KMS-11 (cell line): ENCODE measurements at regions not wholly inside any gene's neighbourhood (a gene's known extent, or its start where the extent isn't known, plus 50 kb on each side); places are given as distances from the start of the nearest gene placed in this dataset.

Source experiments
- H2AFZ ChIP-seq: fragments of 200-600 bp; sonication (generic); 2 replicates; pipeline ENCODE4 v1.6.1; 2016; ENCODE audit warnings: antibody characterized with exemption, mixed run types, low read depth
- H3K27ac ChIP-seq: fragments of 200-600 bp; sonication (generic); 2 replicates; pipeline ENCODE4 v1.6.1; 2016; ENCODE audit warnings: mild to moderate bottlenecking, mixed run types
- H3K27me3 ChIP-seq: fragments of 200-600 bp; sonication (generic); 2 replicates; pipeline ENCODE4 v1.6.1; 2017; ENCODE audit warnings: mild to moderate bottlenecking, low read depth, mixed run types, moderate library complexity; ENCODE audit not compliant: insufficient read depth
- H3K36me3 ChIP-seq: fragments of 200-600 bp; sonication (generic); 2 replicates; pipeline ENCODE4 v1.6.1; 2017; ENCODE audit warnings: mild to moderate bottlenecking, mixed run types; ENCODE audit not compliant: insufficient read depth
- H3K4me1 ChIP-seq: fragments of 200-600 bp; sonication (generic); 2 replicates; pipeline ENCODE4 v1.6.1; 2016; ENCODE audit warnings: mild to moderate bottlenecking, low read depth, mixed run types; ENCODE audit not compliant: poor library complexity, severe bottlenecking
- H3K4me2 ChIP-seq: fragments of 200-600 bp; sonication (generic); 2 replicates; pipeline ENCODE4 v1.7.0; 2016; ENCODE audit warnings: mild to moderate bottlenecking, mixed run types
- H3K4me3 ChIP-seq: fragments of 200-600 bp; sonication (generic); IDR thresholded peaks from 2 replicates; pipeline ENCODE4 v1.6.1; 2017; ENCODE audit warnings: low read depth, low read length, mixed read lengths; ENCODE audit not compliant: insufficient read depth
- H3K79me2 ChIP-seq: fragments of 200-600 bp; sonication (generic); 2 replicates; pipeline ENCODE4 v1.6.1; 2016; ENCODE audit warnings: low read depth, mixed run types; ENCODE audit not compliant: insufficient read depth
- H3K9ac ChIP-seq: fragments of 200-600 bp; sonication (generic); 2 replicates; pipeline ENCODE4 v1.6.1; 2016; ENCODE audit warnings: mild to moderate bottlenecking, mixed run types
- H4K20me1 ChIP-seq: fragments of 200-600 bp; sonication (generic); 2 replicates; pipeline ENCODE4 v1.6.1; 2016; ENCODE audit warnings: mild to moderate bottlenecking, mixed run types; ENCODE audit not compliant: insufficient read depth
- CTCF ChIP-seq: fragments of 200-600 bp; sonication (generic); conservative IDR thresholded peaks from 2 replicates; pipeline ENCODE4 v1.6.1; 2017; ENCODE audit warnings: low read depth, mild to moderate bottlenecking, antibody characterized with exemption, low read length, moderate library complexity, mixed read lengths

- Histone ChIP-seq H3K36me3 (no peaks in the 10 kb centered on the region), H3K27ac (no peak overlapping the region), H4K20me1 (no peaks in the 10 kb centered on the region), H3K4me3 (no peak overlapping the region), H3K79me2 (no peaks in the 10 kb centered on the region), H2AFZ (no peak overlapping the region), H3K4me1 (no peaks in the 10 kb centered on the region), H3K9ac (no peak overlapping the region), H3K27me3 (no peaks in the 10 kb centered on the region), H3K4me2 (no peak overlapping the region)
- TF ChIP-seq CTCF = no peak
These were observed 53.4 kb upstream of the RGS18 start for GRCh38 chr1:192104852-192105251.

GRCh38 chr1:192108161-192108560 lies 50.1 kb upstream of the RGS18 start:
- Histone ChIP-seq H3K27ac (no peak overlapping the region), H2AFZ (no peak overlapping the region), H4K20me1 (no peaks in the 10 kb centered on the region), H3K9ac (no peak overlapping the region), H3K36me3 (no peaks in the 10 kb centered on the region), H3K79me2 (no peaks in the 10 kb centered on the region), H3K4me2 (no peak overlapping the region), H3K4me3 (no peak overlapping the region), H3K27me3 (no peaks in the 10 kb centered on the region), H3K4me1 (peaks cover 4% of the 10 kb centered on the region)
- no peak for TF ChIP-seq CTCF
